SKM-1 (cell line): ENCODE measurements at regions not wholly inside any gene's neighbourhood (a gene's known extent, or its start where the extent isn't known, plus 50 kb on each side); places are given as distances from the start of the nearest gene placed in this dataset.
"Not testable (repeated sequence)": the region's sequence is repeated elsewhere in the genome, so short reads cannot be mapped to it uniquely, and the experiment has no call there.

ENCODE experiments used
- DNase-seq: peaks from one replicate; lab custom pipeline; 2025; ENCODE audit not compliant: unreplicated experiment; lab: John Stamatoyannopoulos, UW

DNA sequence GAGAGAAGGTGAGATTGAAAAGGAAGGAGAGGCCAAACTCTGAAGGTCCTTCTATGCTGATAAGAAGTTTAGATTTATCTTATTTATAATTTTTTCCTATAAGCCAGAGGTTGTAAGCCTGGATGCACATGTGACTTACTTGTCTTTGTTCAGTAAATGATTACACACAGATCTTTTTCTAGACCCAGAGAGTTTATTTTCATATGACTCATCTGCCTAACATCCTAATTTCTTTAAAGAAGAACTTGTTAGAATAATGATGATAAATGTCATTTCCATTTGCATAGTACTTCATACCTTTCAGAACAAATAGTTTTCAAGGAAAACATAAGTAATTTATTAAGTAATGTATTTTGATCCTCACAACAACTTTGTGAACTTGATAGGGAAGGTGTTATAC is 434.8 kb upstream of the DPH6 start:
- DNase-seq = no peak

- no peak for DNase-seq
Measured at GRCh38 chr15:35986191-35986721, 440.3 kb upstream of the DPH6 start.

GRCh38 chr15:35987056-35987455 is 441.1 kb upstream of the DPH6 start:
- DNase-seq = no peak

DNA sequence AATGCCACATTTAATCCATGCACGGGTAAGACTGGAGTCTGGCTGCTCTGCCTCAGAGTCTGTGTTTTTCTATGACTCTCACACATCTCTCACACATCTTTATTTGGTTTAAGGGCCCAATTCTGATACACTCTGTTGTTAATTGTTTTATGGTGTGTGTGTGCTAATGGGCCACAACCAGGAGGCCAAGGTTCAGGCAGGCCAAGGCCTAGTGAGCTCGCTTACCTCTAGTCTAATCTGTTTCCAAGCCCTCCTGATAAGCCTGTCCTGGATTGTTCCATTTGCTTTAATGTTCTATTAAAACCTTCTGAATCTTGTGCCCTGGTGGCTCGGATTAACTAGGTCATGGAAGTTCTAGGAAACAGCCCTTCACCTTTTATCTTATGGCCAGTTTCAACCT is 445.4 kb upstream of the DPH6 start:
- no peak for DNase-seq

GRCh38 chr15:35992791-35993190 is 446.8 kb upstream of the DPH6 start:
- DNase-seq = no peak

- no peak for DNase-seq
Measured at GRCh38 chr15:35993196-35993595, 447.2 kb upstream of the DPH6 start.

- DNase-seq = no peak
Measured at GRCh38 chr15:35994876-35995275, 448.9 kb upstream of the DPH6 start.

DNA sequence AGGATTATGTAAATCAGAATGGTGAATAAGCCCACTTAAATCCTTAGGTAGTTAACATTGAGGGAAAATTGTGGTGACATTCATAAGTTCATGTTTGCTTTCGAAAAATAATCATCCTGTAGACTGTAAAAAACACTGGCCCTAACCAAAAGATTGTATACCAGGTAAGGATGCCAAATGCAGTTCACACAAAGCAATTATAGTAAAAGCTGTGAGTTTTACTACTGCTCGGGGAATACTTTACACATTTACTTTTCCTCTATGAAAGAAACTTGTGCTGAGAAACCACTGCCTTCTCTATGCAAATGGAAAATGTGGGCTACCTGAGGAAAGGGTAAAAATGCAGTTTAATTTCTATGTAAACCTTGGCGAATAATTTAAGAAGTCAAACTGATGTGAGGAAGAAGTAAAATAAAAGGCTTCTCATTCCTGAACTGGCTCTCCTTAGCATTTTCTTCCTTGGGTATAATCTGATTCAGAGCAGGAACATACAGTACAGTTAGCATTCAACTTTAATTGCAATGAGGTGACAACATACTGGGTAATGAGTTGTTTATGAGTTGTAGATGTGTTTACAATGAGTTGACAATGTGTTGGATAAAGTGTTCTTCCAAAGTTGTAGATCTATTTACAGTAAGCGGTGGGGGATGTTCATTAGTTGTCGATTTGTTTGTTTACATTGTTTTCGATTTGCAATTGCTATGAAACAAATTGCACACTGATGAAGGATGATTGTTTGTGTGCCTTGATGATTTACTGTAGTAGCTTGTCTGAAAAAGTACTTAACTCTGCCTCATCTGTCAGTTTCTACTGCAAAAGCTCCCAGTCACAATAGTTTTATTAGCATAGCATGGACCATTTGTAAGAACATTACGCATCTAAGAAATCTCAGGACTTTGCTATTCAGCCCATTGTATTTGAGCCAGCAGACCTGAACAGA is 453.0 kb upstream of the DPH6 start:
- no peak for DNase-seq

GRCh38 chr15:36004891-36005490 is 459.0 kb upstream of the DPH6 start:
- DNase-seq = no peak

- no peak for DNase-seq
Measured at GRCh38 chr15:36005542-36005941, 459.6 kb upstream of the DPH6 start.

DNA sequence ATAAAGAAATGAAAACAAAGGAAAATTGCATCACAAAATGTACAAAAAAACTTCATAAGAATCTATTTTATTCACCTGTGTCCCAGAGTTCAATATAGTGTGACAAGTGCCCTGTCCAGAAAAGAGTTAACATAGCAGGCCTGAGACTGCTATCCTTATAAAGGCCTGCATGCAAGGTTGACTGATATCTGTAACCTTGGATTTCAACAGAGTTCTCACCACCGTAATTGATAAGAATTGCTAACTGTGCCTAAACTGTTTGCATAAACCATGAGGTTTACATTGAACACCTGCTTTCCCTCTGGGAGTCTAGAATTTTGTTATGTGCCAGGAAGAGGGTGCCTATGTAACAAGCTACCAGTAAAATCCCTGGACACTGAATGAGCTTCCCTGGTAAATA is 461.7 kb upstream of the DPH6 start:
- DNase-seq = no peak

- DNase-seq = no peak
Measured at GRCh38 chr15:36008719-36009118, 462.8 kb upstream of the DPH6 start.

DNA sequence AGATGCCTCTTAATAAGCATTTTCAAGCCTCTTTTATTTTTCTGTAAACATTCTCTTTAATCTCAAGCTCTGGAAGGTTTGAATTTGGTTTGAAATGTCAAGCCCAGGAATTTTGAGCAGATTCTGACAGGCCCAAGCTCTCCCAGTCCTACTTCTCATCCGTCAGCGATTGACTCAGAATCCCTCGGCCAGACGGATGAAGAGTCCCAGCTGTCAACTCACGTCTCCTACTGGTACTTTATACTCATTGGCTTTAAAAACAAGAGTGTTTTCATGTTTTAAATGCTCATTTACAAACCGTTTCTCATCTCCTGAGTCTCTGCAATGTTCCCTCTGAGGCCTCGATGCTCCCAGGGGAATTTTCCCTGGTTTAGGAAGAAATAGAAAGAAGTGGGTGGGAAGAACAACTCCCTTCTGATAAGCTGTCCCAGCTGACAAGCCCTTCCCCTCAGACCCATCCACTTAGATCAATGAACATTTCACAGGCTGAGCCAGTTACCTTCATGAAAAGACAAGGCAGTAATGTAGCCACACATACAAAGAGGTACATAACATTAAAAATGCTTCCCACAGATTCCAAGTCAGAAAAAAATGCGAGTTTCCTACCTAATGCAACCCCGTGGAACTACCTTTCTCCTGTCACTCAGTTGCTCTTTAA is 478.2 kb upstream of the DPH6 start:
- DNase-seq = no peak

DNA sequence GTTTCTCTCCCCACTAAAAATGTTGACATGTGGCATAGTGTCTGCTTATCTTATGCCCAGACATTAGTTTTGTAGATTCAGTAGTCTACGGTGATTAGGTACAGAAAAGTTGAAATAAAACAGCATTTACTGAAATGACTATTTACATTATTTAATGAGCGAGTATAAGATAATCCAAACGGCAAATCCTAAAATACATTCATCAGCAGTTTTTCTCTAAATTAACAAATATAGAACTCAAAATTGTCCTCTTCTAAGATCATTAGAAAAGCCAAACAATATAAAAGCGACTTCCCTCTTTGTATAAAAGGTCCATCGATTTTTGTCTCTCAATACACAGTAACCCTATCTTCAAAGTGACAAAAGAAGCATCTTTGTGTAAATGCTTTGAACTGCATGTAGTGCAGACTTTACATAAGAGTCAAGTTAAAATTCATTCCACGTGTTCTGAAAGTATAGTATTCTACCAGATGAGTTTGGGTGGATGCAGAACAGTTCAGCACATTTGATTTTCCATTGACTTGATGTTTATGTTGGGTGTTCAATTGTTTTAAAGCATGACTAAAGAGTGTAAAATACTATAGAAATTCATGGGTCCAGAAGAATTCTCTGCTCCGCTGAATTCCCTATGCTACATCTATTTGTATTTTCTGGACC is 480.8 kb upstream of the DPH6 start:
- no peak for DNase-seq

- no peak for DNase-seq
Measured at GRCh38 chr15:36029606-36030210, 483.7 kb upstream of the DPH6 start.

GRCh38 chr15:36039996-36040572 is 494.1 kb upstream of the DPH6 start:
- no peak for DNase-seq

DNA sequence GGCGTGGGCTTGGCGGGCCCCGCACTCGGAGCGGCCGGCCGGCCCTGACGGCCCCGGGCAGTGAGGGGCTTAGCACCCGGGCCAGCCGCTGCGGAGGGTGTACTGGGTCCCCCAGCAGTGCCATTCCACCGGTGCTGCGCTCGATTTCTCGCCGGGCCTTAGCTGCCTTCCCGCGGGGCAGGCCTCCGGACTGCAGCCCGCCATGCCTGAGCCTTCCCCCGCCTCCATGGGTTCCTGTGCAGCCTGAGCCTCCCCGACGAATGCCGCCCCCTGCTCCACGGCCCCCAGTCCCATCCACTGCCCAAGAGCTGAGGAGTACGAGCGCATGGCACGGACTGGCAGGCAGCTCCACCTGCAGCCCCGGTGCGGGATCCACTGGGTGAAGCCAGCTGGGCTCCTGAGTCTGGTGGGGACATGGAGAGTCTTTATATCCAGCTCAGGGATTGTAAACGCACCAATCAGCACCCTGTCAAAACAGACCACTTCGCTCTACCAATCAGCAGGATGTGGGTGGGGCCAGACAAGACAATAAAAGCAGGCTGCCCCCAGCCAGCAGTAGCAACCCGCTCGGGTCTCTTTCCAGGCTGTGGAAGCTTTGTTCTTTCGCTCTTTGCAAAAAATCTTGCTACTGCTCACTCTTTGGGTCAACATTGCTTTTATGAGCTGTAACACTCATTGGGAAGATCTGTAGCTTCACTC is 501.2 kb upstream of the DPH6 start:
- not testable (repeated sequence) for DNase-seq

- no peak for DNase-seq
Measured at GRCh38 chr15:36050899-36051298, 504.9 kb upstream of the DPH6 start.

GRCh38 chr15:36052641-36053040 is 506.7 kb upstream of the DPH6 start:
- DNase-seq = not testable (repeated sequence)

DNA sequence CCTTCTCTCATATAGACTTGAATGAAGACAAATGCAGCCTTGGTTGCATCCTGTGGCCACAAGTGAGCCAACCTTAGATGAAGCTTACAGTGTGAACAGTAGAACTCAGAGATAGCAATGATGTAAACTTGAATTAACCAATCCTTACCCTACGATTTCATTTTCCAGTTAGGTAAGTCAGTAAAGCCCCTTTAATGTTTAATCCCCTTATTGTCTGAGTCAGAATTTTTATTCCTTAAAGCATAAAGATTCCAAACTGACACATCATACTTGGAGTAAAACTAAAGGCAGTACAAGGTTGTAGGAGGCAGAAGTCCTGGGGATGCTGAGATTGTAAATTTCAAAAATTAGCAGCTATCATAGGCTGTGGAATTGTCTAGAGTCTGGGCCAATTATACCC is 507.8 kb upstream of the DPH6 start:
- no peak for DNase-seq
